GM18519 (cell line): ENCODE measurements at regions not wholly inside any gene's neighbourhood (a gene's known extent, or its start where the extent isn't known, plus 50 kb on each side); places are given as distances from the start of the nearest gene placed in this dataset.

Source experiments
- ATAC-seq: cut with Tn5 transposase; IDR thresholded peaks from one replicate; pipeline ENCODE4 v1.9.1; 2021; ENCODE audit warnings: mild to moderate bottlenecking, moderate library complexity; ENCODE audit not compliant: unreplicated experiment, low FRiP score

- no peak for ATAC-seq
These were observed 337.8 kb downstream of the CDH2 start for GRCh38 chr18:27839141-27839540.

- ATAC-seq, result no peak
These were observed 338.7 kb downstream of the CDH2 start for GRCh38 chr18:27838225-27838624.

- ATAC-seq, result no peak
These were observed 350.8 kb downstream of the CDH2 start for GRCh38 chr18:27826101-27826500.

- no peak for ATAC-seq
These were observed 351.2 kb downstream of the CDH2 start for GRCh38 chr18:27825689-27826088.

GRCh38 chr18:27824841-27825681, 351.9 kb downstream of the CDH2 start:
- ATAC-seq, result no peak

- no peak for ATAC-seq
These were observed 352.7 kb downstream of the CDH2 start for GRCh38 chr18:27824275-27824674.

- no peak for ATAC-seq
These were observed 353.9 kb downstream of the CDH2 start for GRCh38 chr18:27823053-27823452.

GRCh38 chr18:27808683-27809082, 368.2 kb downstream of the CDH2 start:
- ATAC-seq, result no peak

- ATAC-seq, result no peak
These were observed 373.0 kb downstream of the CDH2 start for GRCh38 chr18:27803957-27804356.

GRCh38 chr18:27797484-27797883, 379.4 kb downstream of the CDH2 start:
- ATAC-seq, result no peak

GRCh38 chr18:27794181-27794926, 382.6 kb downstream of the CDH2 start:
- no peak for ATAC-seq

GRCh38 chr18:27793013-27793785, 383.7 kb downstream of the CDH2 start:
- no peak for ATAC-seq

GRCh38 chr18:27789406-27789805, 387.5 kb downstream of the CDH2 start:
- ATAC-seq, result no peak

- ATAC-seq, result no peak
These were observed 389.4 kb downstream of the CDH2 start for GRCh38 chr18:27787547-27787946.

GRCh38 chr18:27785815-27786471, 391.0 kb downstream of the CDH2 start:
- ATAC-seq, result no peak

- no peak for ATAC-seq
These were observed 396.7 kb downstream of the CDH2 start for GRCh38 chr18:27780061-27780745.

GRCh38 chr18:27778925-27779324, 398.0 kb downstream of the CDH2 start:
- no peak for ATAC-seq

- no peak for ATAC-seq
These were observed 398.5 kb downstream of the CDH2 start for GRCh38 chr18:27778441-27778840.

GRCh38 chr18:27772081-27772480, 404.8 kb downstream of the CDH2 start:
- no peak for ATAC-seq

- ATAC-seq, result no peak
These were observed 405.4 kb downstream of the CDH2 start for GRCh38 chr18:27771571-27771970.
